ENCODE measurements at regions not wholly inside any gene's neighbourhood (a gene's known extent, or its start where the extent isn't known, plus 50 kb on each side); places are given as distances from the start of the nearest gene placed in this dataset.

GRCh38 chr2:106988361-106988760 lies 102.4 kb upstream of the ST6GAL2 start:
- TF ChIP-seq, protein P1, sequence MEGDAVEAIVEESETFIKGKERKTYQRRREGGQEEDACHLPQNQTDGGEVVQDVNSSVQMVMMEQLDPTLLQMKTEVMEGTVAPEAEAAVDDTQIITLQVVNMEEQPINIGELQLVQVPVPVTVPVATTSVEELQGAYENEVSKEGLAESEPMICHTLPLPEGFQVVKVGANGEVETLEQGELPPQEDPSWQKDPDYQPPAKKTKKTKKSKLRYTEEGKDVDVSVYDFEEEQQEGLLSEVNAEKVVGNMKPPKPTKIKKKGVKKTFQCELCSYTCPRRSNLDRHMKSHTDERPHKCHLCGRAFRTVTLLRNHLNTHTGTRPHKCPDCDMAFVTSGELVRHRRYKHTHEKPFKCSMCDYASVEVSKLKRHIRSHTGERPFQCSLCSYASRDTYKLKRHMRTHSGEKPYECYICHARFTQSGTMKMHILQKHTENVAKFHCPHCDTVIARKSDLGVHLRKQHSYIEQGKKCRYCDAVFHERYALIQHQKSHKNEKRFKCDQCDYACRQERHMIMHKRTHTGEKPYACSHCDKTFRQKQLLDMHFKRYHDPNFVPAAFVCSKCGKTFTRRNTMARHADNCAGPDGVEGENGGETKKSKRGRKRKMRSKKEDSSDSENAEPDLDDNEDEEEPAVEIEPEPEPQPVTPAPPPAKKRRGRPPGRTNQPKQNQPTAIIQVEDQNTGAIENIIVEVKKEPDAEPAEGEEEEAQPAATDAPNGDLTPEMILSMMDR (conservative IDR thresholded peaks at IDR 0.05) = no peak
- TF ChIP-seq EZH2 (IDR thresholded peaks at IDR 0.05; ENCODE audit: low read depth) = no peak
